K562 (cell line): ENCODE measurements at regions not wholly inside any gene's neighbourhood (a gene's known extent, or its start where the extent isn't known, plus 50 kb on each side); places are given as distances from the start of the nearest gene placed in this dataset.

Source experiments
- ATAC-seq: fragments of 200-7000 bp; cut with Tn5 transposase; 3 replicates; pipeline ENCODE4 v1.9.1; 2020; ENCODE audit warnings: moderate library complexity
- BruUV-seq: library from RNA; stranded (reverse); fragments of 400-500 nt; replicated peaks from 2 replicates; lab custom pipeline; 2021; lab: Mats Ljungman, UMichigan
- CTCF ChIA-PET: fragments of 300-600 bp; formaldehyde crosslinking; extraction: SDS; loops from one replicate; lab custom pipeline; 2021; ENCODE audit warnings: low intra/inter-chr PET ratio; lab: Yijun Ruan, JAX
- POLR2A ChIA-PET: fragments of 300-600, 350-650 bp; sonication (Branson Sonifier 250); formaldehyde crosslinking; extraction: SDS; loops from one replicate; lab custom pipeline; 2021; ENCODE audit warnings: antibody characterized with exemption, inconsistent platforms; lab: Yijun Ruan, JAX
- DNase-seq, 4 experiments: peaks; one replicate each; pipeline versions ENCODE4 v3.0.0 to v3.0.0-alpha.2; 2011 to 2018; ENCODE audit warnings: low spot score in 3 of 4, mixed read lengths in 3 of 4; ENCODE audit errors: extremely low read depth in 1 of 4
- FAIRE-seq: peaks from 2 replicates; lab custom pipeline; 2011; peaks lifted over from hg19 to GRCh38; lab: Jason Lieb, UNC
- H2AFZ ChIP-seq: 2 replicates; pipeline ENCODE4 v1.6.0; 2011; ENCODE audit warnings: low read depth, low read length, control low read depth, inconsistent platforms
- H3K27ac ChIP-seq: fragments of 200-600 bp; 3 replicates; pipeline ENCODE4 v1.8.0; 2011; ENCODE audit warnings: low read depth, mild to moderate bottlenecking, control low read depth, inconsistent platforms, low read length, moderate library complexity, mixed read lengths; ENCODE audit errors: extremely low read depth
- H3K27me3 ChIP-seq, 2 experiments: fragments of 300-600 bp in 1 of 2; 2 replicates in 1 of 2; 3 replicates in 1 of 2; pipeline versions ENCODE4 v1.6.0 to v1.8.0; 2011; ENCODE audit warnings: inconsistent platforms in 2 of 2, low read length in 2 of 2, mild to moderate bottlenecking in 1 of 2, mixed read lengths in 1 of 2, moderate library complexity in 1 of 2; ENCODE audit not compliant: control insufficient read depth in 2 of 2, insufficient read depth in 2 of 2
- H3K36me3 ChIP-seq: fragments of 300-600 bp; 3 replicates; pipeline ENCODE4 v1.8.0; 2011; ENCODE audit warnings: mild to moderate bottlenecking, low read length, inconsistent platforms; ENCODE audit not compliant: control insufficient read depth, insufficient read depth
- H3K4me1 ChIP-seq, 2 experiments: fragments of 200-600 bp in 1 of 2; replicated peaks in 1 of 2; 2 replicates in 1 of 2; 3 replicates in 1 of 2; pipeline versions ENCODE4 v1.5.1 to v1.8.0; 2011; ENCODE audit warnings: inconsistent platforms in 2 of 2, low read length in 2 of 2, mild to moderate bottlenecking in 1 of 2, mixed read lengths in 1 of 2, moderate library complexity in 1 of 2; ENCODE audit not compliant: control insufficient read depth in 2 of 2, insufficient read depth in 2 of 2
- H3K4me2 ChIP-seq: 2 replicates; pipeline ENCODE4 v1.6.1; 2011; ENCODE audit warnings: low read length, control low read depth, inconsistent platforms, mixed read lengths; ENCODE audit not compliant: insufficient read depth
- H3K4me3 ChIP-seq: fragments of 200-600 bp; sonication (generic), shearing (Covaris generic); 2 replicates; pipeline ENCODE4 v1.5.1; 2016; ENCODE audit warnings: control low read depth, inconsistent platforms
- H3K79me2 ChIP-seq: fragments of 200-600 bp; 3 replicates; pipeline ENCODE4 v1.8.0; 2011; ENCODE audit warnings: low read length, inconsistent platforms; ENCODE audit not compliant: control insufficient read depth, insufficient read depth
- H3K9ac ChIP-seq, 2 experiments: 2 replicates each; pipeline versions ENCODE4 v1.6.0 to v1.6.1; 2011; ENCODE audit warnings: low read depth in 2 of 2, low read length in 2 of 2, control low read depth in 1 of 2, inconsistent platforms in 1 of 2, mild to moderate bottlenecking in 1 of 2, mixed read lengths in 1 of 2; ENCODE audit not compliant: insufficient read depth in 1 of 2
- H3K9me1 ChIP-seq: one replicate; pipeline ENCODE4 v1.6.0; 2011; ENCODE audit warnings: inconsistent platforms, mild to moderate bottlenecking, low read length, moderate library complexity; ENCODE audit not compliant: control insufficient read depth, insufficient read depth
- H3K9me3 ChIP-seq: replicated peaks from 2 replicates; pipeline ENCODE4 v1.5.1; 2011; ENCODE audit warnings: low read depth, low read length, inconsistent platforms; ENCODE audit not compliant: control insufficient read depth, insufficient read depth
- H4K20me1 ChIP-seq: replicated peaks from 2 replicates; pipeline ENCODE4 v1.6.1; 2011; ENCODE audit warnings: low read length, inconsistent platforms, mixed read lengths; ENCODE audit not compliant: control insufficient read depth, insufficient read depth
- EP300 ChIP-seq: IDR thresholded peaks from 2 replicates; pipeline ENCODE4 v1.6.1; 2012; ENCODE audit warnings: low read length, improper control_type of control experiment
- NFYB ChIP-seq: IDR thresholded peaks from 2 replicates; pipeline ENCODE4 v1.6.1; 2011; ENCODE audit warnings: mild to moderate bottlenecking, moderate library complexity; ENCODE audit not compliant: insufficient read length; ENCODE audit errors: extremely low read depth
- RFX1 ChIP-seq: fragments of 450-650 bp; IDR thresholded peaks from 2 replicates; pipeline ENCODE4 v1.6.1; 2016; ENCODE audit warnings: mild to moderate bottlenecking, moderate library complexity
- ZFX ChIP-seq: sonication (generic); formaldehyde crosslinking; IDR thresholded peaks from 2 replicates; pipeline ENCODE4 v1.8.0; 2022; ENCODE audit warnings: mild to moderate bottlenecking, missing genetic modification reagents, moderate library complexity
- WGBS: fragments of 100-300 bp; shearing (Covaris generic); methylation state at CpG from one replicate; pipeline ENCODE4 v1.1.6; 2016; ENCODE audit warnings: low coverage, mixed read lengths; ENCODE audit not compliant: insufficient coverage; ENCODE audit errors: missing lambda C conversion rate; 5-methylcytosine and 5-hydroxymethylcytosine counted together
- in situ Hi-C: fragments of 300-500 bp; cut with MboI; formaldehyde crosslinking; loops from 4 replicates; pipeline ENCODE4 v1.15.0; 2018; ENCODE audit warnings: inconsistent platforms, mixed read lengths
- intact Hi-C: fragments of 100-400 bp; cut with micrococcal nuclease; formaldehyde crosslinking; loops from 2 replicates; pipeline ENCODE4 v1.14.2; 2022
- TF ChIP-seq, protein P1 (sequence below): fragments of 250-450 bp; sonication (Bioruptor Pico); IDR thresholded peaks from 2 replicates; pipeline ENCODE4 v1.5.0; 2021; ENCODE audit warnings: mild to moderate bottlenecking, borderline replicate concordance
- TF ChIP-seq, protein P2 (sequence below), 2 experiments: fragments of 450-650 bp; conservative IDR thresholded peaks; 2 replicates each; pipeline ENCODE4 v1.6.1; 2017; ENCODE audit warnings: mild to moderate bottlenecking in 2 of 2, moderate library complexity in 2 of 2
- TF ChIP-seq, protein P3 (sequence below), 2 experiments: fragments of 450-650 bp in 1 of 2; IDR thresholded peaks; 2 replicates each; pipeline ENCODE4 v1.6.1; 2011 to 2017; ENCODE audit warnings: low read depth in 2 of 2, antibody characterized with exemption in 1 of 2, borderline replicate concordance in 1 of 2, low read length in 1 of 2, mild to moderate bottlenecking in 1 of 2, mixed read lengths in 1 of 2; ENCODE audit not compliant: control insufficient read depth in 1 of 2

DNA sequence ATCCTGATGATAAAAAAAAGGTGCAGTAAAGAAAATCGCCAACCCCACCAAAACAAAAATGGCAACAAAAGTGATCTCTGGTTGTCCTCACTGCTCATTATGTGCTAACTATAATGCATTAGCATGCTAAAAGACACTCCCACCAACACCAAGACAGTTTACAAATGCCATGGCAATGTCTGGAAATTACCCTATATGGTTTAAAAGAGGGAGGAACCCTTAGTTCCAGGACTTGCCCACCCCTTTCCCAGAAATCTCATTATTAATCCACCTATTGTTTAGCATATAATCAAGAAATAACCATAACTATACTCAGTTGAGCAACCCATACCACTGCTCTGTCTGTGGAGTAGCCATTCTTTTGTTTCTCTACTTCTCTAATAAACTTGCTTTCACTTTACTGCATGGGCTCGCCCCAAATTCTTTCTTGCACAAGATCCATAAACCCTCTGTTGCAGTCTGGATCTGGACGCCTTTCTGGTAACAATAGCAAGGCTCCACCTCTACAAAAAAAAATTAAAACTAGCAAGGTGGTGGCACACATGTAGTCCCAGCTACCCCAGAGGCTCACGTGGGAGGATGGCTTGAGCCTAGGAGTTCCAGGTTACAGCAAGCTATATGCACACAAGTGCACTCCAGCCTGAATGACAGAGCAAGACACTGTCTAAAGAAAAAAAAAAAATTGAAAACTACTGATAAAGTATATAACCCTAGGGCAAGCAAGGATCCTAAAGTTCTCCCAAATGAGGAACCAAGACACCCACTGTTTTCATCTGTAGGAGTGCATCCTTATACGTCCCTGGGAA is 278.8 kb upstream of the JARID2 start:
- peak overlapping the region; percentile 18 to 28; a peak in 2 of 4 replicates for H3K9ac ChIP-seq
- H4K20me1 ChIP-seq: no peaks in the 10 kb centered on the region
- in situ Hi-C loops: no loop called here
- DNase-seq (peak in 1 of 4 experiments; percentile 53), FAIRE-seq (peak; percentile 69), ATAC-seq (peak; percentile 85)
- H2AFZ ChIP-seq: peak overlapping the region; percentile 61
- ChIA-PET POLR2A (interaction anchor here (0.6 to 1.8 kb wide), 4 partner anchors 10 to 555 kb away, joined by 3 to 5 read pairs (median 4); no protein-coding TSS in a partner anchor), CTCF (no interaction called here)
- intact Hi-C loops: no loop called here
- H3K9me1 ChIP-seq: no peaks in the 10 kb centered on the region
- no peaks in the 10 kb centered on the region for H3K9me3 ChIP-seq
- no peaks in the 10 kb centered on the region for H3K36me3 ChIP-seq
- no peaks in the 10 kb centered on the region for H3K27me3 ChIP-seq
- peaks cover 5 to 21% of the 10 kb centered on the region in 2 experiments; a peak in 3 of 5 replicates for H3K4me1 ChIP-seq
- no peaks in the 10 kb centered on the region for H3K79me2 ChIP-seq
- peak overlapping the region; percentile 29; the same call in 1 of the 2 replicates for H3K4me2 ChIP-seq
- H3K4me3 ChIP-seq: no peak overlapping the region
- WGBS: 24% methylated on average over 5 of the region's 5 CpGs
- BruUV-seq: TSS peak; percentile 99
- peak overlapping the region; percentile 34; the same call in 1 of the 3 replicates for H3K27ac ChIP-seq
- TF ChIP-seq RFX1: peak; percentile 56
- TF ChIP-seq, protein P1, sequence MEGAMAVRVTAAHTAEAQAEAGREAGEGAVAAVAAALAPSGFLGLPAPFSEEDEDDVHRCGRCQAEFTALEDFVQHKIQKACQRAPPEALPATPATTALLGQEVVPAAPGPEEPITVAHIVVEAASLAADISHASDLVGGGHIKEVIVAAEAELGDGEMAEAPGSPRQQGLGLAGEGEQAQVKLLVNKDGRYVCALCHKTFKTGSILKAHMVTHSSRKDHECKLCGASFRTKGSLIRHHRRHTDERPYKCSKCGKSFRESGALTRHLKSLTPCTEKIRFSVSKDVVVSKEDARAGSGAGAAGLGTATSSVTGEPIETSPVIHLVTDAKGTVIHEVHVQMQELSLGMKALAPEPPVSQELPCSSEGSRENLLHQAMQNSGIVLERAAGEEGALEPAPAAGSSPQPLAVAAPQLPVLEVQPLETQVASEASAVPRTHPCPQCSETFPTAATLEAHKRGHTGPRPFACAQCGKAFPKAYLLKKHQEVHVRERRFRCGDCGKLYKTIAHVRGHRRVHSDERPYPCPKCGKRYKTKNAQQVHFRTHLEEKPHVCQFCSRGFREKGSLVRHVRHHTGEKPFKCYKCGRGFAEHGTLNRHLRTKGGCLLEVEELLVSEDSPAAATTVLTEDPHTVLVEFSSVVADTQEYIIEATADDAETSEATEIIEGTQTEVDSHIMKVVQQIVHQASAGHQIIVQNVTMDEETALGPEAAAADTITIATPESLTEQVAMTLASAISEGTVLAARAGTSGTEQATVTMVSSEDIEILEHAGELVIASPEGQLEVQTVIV (CRISPR knock-in tag): no peak
- TF ChIP-seq ZFX (CRISPR knock-in tag): no peak
- TF ChIP-seq, protein P2, sequence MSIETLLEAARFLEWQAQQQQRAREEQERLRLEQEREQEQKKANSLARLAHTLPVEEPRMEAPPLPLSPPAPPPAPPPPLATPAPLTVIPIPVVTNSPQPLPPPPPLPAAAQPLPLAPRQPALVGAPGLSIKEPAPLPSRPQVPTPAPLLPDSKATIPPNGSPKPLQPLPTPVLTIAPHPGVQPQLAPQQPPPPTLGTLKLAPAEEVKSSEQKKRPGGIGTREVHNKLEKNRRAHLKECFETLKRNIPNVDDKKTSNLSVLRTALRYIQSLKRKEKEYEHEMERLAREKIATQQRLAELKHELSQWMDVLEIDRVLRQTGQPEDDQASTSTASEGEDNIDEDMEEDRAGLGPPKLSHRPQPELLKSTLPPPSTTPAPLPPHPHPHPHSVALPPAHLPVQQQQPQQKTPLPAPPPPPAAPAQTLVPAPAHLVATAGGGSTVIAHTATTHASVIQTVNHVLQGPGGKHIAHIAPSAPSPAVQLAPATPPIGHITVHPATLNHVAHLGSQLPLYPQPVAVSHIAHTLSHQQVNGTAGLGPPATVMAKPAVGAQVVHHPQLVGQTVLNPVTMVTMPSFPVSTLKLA (conservative IDR thresholded peaks at IDR 0.05): 0 out of 4 replicates have a peak, but pooled peaks of 1 of the 2 experiments have one; percentile 17
- TF ChIP-seq EP300: 0 out of 2 replicates have a peak, but pooled peaks have one; percentile 28
- TF ChIP-seq, protein P3, sequence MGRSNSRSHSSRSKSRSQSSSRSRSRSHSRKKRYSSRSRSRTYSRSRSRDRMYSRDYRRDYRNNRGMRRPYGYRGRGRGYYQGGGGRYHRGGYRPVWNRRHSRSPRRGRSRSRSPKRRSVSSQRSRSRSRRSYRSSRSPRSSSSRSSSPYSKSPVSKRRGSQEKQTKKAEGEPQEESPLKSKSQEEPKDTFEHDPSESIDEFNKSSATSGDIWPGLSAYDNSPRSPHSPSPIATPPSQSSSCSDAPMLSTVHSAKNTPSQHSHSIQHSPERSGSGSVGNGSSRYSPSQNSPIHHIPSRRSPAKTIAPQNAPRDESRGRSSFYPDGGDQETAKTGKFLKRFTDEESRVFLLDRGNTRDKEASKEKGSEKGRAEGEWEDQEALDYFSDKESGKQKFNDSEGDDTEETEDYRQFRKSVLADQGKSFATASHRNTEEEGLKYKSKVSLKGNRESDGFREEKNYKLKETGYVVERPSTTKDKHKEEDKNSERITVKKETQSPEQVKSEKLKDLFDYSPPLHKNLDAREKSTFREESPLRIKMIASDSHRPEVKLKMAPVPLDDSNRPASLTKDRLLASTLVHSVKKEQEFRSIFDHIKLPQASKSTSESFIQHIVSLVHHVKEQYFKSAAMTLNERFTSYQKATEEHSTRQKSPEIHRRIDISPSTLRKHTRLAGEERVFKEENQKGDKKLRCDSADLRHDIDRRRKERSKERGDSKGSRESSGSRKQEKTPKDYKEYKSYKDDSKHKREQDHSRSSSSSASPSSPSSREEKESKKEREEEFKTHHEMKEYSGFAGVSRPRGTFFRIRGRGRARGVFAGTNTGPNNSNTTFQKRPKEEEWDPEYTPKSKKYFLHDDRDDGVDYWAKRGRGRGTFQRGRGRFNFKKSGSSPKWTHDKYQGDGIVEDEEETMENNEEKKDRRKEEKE (IDR thresholded peaks at IDR 0.05; ENCODE audit: borderline replicate concordance in 1 of 2, control insufficient read depth in 1 of 2, low read depth in 2 of 2, low read length in 1 of 2): 0 out of 4 replicates have a peak, but pooled peaks of 1 of the 2 experiments have one; percentile 48
- no peak for TF ChIP-seq NFYB
